ENCODE measurements at regions not wholly inside any gene's neighbourhood (a gene's known extent, or its start where the extent isn't known, plus 50 kb on each side); places are given as distances from the start of the nearest gene placed in this dataset.
"Not testable (repeated sequence)": the region's sequence is repeated elsewhere in the genome, so short reads cannot be mapped to it uniquely, and the experiment has no call there.

DNA sequence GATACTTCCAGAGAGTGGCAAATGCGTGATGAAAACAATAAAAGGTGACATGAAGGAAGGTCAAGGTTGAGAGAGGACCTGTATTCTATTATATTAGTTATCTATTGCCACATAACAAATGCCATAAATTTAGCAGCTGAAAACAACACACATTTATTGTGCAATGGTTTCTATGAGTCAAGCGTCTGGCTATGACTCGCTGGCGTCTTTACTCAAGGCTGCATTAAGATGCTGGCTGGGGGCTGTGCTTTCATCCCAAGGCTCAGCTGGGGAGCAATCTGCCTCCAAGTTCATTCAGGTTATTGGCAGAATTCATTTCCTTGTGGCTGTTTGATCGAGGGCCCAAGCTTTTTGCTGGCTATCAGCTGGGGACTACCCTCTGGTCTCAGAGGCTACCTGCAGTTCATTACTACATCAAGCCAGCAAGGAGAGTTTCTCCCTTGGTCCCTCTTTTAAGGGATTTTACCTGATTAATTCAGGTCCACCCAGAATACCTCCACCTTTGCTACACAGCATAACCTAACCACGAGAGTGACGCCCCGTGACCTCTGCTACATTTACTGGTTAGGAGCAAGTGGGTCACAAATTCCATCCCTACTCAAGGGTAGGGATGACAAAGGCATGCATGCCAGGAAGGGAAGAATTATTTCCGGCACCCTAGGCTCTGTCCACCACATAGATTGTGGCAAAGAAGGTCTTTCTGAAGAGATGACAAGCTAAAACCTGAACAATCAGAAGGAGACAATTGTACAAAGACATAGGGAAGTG, 549.1 kb downstream of the MN1 start:
- peak; percentile 51 for DNase-seq (ENCODE audit: insufficient read length, low spot score)
- no peak for TF ChIP-seq POLR2A (IDR thresholded peaks at IDR 0.05; ENCODE audit: low read depth, low read length)
- no peak for FAIRE-seq

DNA sequence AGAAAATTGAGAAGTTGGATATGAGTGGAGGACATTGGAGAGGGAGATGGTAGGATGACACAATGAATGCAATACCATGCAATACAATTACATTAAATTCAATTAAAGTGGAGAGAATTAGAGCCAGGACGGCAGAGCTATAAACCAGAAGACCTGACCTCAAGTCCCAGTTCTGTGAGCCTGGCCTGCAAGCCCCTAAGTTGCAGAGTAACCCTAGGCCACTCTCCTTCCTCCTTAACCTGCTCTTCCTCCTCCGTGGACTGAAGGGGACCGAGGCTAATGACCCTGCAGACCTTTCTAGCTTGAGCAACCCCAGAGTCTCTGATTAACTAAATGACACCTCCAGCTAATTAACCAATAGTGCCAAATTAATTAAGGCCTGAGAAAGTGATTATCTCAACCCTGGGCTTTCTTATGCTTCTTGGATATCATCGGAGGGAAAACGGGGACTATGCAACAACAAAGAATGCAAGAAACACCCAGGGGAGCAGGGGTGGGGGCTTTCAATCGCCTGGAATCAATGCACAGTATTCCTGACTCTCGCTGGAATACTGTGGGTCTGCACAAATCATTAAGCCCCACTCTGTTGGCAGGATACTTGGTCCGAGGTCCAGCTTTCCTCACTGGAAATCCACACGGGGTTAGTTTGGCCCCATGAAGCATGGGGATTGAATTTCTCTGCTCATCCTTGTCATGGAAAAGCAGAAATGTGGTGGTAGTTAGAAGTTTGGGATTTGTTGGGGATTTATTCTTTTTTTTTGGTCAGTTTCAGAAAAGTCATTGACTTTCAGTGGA, 548.3 kb downstream of the MN1 start:
- DNase-seq (ENCODE audit: insufficient read length, low spot score): no peak
- TF ChIP-seq POLR2A (IDR thresholded peaks at IDR 0.05; ENCODE audit: low read depth, low read length): no peak
- FAIRE-seq: no peak

DNA sequence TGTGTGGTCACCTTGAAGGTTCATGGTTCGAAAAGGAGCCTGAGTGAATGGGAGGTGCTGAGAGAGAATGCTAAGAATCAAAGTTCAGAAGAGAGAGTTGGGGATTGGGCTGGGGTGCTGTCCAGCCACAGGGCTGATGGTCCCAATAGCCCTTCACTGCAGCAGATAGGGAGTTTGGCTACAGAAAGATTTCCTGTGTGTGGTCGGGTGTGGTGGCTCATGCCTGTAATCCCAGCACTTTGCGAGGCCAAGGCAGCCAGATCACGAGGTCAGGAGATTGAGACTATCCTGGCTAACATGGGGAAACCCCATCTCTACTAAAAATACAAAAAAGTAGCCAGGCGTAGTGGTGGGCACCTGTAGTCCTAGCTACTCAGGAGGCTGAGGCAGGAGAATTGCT, 547.5 kb downstream of the MN1 start:
- not testable (repeated sequence) for FAIRE-seq; DNase-seq (ENCODE audit: insufficient read length, low spot score)

DNA sequence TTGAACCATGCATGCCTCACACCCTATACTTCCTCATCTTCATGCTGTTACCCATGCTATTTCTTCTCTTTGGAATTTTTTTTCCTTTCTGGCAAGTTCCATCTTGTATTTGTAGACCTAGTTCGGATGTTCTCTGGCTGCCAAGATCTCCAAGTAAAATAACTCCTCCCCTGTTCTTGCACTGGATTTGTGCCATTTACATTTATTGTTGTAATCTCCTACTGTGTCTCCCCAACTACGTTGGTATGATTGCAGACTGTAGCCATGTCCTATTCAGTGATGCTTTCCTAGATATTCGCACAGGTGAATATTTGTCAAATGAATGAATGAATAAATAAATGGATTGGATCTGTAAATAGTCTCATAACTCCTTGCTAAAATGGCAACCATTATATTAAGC, 546.0 kb downstream of the MN1 start:
- DNase-seq (ENCODE audit: insufficient read length, low spot score): no peak
- no peak for FAIRE-seq
- TF ChIP-seq POLR2A (IDR thresholded peaks at IDR 0.05; ENCODE audit: low read depth, low read length): no peak

DNA sequence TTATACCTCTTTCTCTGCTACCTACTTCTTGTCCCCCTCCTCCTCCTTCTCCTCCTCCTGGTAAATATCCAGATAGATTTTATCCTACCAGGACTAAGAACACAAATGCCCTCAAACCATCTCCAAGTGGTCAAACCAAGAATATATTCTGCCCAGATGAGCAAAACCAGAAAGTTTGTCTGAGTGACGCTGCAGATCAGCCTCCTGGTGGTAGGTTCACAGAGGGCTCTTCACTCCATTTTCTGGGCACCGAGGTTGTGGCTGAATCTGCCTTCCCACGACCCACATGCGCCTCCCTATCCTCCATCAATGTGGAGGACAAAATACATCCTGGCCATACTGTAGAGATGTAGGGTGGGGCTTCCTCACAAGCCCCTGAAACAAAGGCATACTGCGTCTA, 543.6 kb downstream of the MN1 start:
- no peak for FAIRE-seq
- no peak for TF ChIP-seq POLR2A (IDR thresholded peaks at IDR 0.05; ENCODE audit: low read depth, low read length)
- no peak for DNase-seq (ENCODE audit: insufficient read length, low spot score)

DNA sequence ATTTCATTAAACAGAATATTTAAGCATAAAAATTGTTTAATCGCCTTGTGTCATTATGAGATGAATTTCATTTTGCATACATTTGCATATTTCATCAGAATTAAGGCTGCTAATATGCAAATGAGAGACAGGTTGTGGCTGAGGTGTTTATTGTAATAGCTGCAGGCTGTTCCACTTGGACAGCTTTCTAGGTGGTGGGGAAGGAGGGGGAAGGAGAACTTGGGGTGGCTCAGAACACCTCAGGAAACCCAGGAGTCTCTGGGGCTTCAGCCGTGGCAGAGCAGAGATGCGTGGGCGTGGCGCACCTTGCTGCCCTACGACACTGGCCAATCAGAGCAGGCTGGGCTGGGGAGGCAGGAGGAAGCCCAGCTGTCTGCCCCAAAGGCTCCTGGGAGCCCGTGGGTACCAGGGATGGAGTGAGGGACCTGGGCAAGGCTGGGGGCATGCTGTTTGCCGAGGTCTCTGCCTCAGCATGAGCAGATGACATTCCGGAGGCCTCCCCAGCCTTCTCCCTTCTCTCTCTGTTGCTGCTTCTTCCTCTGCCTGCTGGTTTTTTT, 542.9 kb downstream of the MN1 start:
- FAIRE-seq: no peak
- TF ChIP-seq POLR2A (IDR thresholded peaks at IDR 0.05; ENCODE audit: low read depth, low read length): no peak
- no peak for DNase-seq (ENCODE audit: insufficient read length, low spot score)

DNA sequence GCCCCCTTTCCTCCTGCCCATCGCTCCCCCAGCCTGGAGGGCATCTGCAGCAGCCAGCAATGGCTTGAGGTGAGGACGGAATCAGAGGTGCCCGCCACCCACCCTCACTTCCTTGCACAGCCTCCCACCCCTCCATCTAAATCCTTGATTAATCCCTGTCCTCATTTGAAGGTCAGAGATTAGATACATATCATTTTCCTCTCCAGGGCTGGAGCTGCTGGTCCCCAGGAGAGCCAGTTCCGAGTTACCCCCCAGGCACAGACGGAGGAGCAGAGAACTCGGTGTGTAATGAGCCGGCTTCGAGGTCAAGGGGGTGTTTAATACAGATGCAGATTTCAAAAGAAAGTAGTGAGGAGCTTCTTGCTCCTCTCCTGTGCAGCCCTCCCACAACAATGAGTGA, 542.1 kb downstream of the MN1 start:
- FAIRE-seq (no peak), DNase-seq (ENCODE audit: insufficient read length, low spot score) (no peak)
- no peak for TF ChIP-seq POLR2A (IDR thresholded peaks at IDR 0.05; ENCODE audit: low read depth, low read length)

DNA sequence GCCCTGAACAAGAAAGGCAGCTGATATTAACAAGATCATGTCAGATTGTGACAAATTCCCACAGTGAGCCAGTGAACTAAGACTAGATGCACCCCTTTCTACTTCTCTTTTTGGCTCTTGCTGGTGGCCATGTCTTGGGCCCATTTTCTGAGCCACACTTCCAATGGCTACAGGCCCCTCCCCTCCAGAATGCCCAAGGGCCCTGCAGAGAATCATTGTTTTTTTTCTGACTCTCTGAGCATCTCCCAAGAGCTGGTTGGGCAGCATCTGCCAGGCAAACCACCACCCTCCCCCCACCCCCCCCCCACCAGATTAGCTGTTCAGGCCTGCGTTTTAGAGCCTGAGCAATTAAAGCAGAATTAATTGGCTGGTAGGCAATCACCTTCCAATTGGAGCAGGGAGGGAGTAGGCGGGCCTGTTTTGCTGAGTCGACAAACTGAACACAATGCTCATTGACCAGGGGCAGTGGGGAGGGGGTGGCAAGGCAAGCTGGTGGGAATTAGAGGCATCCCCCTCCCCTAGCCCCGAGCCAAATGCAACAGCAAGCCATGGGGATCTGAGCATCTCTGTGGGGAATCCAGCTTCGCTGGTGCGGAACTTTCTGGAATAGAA, 541.4 kb downstream of the MN1 start:
- no peak for TF ChIP-seq POLR2A (IDR thresholded peaks at IDR 0.05; ENCODE audit: low read depth, low read length)
- no peak for FAIRE-seq
- DNase-seq (ENCODE audit: insufficient read length, low spot score): no peak

DNA sequence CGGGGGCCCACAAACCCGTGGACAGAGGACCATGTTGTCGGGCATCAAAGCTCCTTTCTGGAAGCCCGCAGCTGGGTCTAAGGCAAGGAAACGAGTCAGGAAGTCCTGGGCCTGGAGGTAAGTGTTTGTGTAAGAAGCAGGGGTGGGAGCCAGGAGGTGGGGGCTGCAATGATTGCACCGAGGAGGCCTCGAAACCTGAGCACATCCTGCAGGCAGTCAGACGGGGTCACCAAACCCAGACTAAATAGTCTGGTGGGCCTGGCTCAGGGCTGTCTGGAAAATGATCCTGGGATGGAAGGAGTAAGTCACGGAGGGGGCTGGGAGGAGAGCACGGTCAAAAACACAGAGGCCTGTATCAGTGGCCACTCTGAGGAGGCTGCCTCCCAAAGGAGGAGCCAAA, 539.2 kb downstream of the MN1 start:
- no peak for TF ChIP-seq POLR2A (IDR thresholded peaks at IDR 0.05; ENCODE audit: low read depth, low read length)
- DNase-seq (ENCODE audit: insufficient read length, low spot score) (no peak), FAIRE-seq (no peak)

DNA sequence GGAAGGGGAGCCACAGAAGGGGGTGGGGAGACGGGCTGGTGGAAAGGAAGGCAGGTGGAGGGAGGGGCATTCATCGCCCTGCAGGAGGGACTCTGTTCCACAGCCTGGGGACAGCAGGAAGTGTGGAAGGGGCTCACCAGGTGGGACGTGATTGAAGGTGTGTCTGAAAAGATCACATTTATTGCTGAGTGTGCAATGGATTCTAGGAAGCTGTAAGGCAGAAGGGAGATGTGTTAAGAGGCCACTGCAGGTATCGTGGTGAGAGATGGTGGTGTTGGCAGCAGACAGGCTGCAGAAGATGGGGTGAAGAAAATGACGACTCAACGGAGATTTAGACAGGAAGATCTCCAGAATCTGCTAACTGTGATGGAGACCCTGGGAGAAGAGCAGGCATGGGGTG, 537.4 kb downstream of the MN1 start:
- DNase-seq (ENCODE audit: insufficient read length, low spot score) (no peak), FAIRE-seq (no peak)
- no peak for TF ChIP-seq POLR2A (IDR thresholded peaks at IDR 0.05; ENCODE audit: low read depth, low read length)

DNA sequence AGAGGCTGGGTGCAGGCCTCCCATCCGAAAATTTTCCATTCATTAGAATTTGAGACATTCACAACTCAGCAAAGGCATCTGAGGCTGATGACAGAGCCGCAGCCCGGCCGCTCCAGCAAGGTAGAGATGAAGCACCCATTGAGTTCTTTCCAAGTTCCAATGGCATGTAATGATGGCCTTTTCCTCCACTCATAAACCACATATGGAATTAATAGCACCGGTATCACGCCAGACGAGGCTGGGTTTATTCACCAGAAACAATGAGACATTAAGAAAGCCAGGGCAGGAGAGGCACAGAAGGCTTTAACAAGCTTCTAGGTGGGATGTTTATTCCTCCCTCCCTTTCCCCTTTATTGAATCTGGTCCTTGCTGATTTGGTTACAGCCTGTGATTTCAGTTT, 534.4 kb downstream of the MN1 start:
- FAIRE-seq (no peak), DNase-seq (ENCODE audit: insufficient read length, low spot score) (no peak)
- TF ChIP-seq POLR2A (IDR thresholded peaks at IDR 0.05; ENCODE audit: low read depth, low read length): no peak

DNA sequence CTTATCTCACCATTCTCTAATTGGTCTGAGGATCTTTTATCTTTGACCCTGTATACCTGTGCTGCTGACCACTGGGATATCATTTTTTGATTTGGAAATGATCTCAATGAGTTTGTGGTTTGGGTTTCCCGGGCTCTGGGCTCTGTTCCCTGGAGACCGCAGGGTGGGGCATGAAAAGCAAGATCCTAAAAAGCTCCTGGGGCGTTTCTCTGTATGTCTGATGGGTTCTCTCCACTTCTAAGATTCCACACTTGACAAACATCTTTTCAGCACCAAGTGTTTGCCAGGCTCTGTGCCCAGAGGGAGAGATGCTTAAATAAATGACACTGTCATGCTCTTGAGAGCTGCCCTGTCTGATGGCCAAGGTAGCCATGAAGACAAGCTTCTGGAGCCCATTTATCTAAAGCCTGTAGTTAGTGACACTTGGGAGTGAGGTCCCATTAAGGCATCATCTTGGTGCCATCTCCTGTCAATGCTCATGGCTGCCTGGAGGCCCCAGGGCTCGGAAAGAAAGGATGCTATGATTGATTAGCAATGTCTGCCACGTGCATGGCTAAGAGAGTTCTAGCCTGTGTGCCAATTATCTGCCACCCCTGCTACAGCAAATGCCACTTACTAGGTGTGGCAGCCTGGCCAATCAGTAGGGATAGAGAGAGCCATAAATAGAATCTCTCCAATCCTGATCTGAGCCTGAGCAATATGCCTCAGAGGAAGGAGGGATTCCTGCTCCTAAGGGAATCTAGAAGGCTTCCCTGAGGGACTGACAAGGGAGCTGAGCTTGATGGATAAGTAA, 531.6 kb downstream of the MN1 start:
- DNase-seq (ENCODE audit: insufficient read length, low spot score): no peak
- TF ChIP-seq POLR2A (IDR thresholded peaks at IDR 0.05; ENCODE audit: low read depth, low read length): no peak
- no peak for FAIRE-seq

DNA sequence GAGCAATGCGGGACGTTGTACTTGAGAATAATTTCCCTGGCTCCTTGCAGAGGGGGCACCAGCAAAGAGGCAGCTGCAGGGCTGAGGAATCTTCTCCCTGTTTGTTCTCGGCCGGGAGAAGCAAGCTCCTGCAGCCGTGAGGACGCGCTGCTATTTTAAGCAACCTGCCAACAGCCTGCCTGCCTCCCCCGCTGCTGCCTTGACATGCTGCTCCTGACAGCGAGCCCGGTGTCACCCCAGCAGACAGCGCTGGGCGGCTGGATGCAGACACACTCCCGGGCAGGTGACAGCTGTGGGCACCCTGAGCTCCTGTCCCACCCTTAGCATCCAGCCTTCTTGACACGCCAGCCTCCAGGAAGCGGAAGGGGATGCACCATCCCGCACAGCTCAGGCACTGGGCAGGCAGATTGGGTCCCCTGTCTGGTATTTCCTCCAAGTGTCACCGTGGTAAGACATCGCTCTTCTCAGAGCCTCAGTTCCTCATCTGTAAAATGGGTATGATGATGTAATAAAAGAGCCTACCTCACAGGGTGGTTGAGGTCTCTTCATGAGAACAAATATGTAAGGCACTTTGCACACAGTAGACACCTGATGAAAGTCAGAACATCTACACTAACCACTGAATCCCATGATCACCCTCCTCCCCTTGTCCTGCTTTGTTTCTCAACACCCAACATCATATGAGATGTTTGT, 530.6 kb downstream of the MN1 start:
- FAIRE-seq (no peak), DNase-seq (ENCODE audit: insufficient read length, low spot score) (no peak)
- no peak for TF ChIP-seq POLR2A (IDR thresholded peaks at IDR 0.05; ENCODE audit: low read depth, low read length)
